Skeletal muscle satellite cell (primary cell): ENCODE measurements at regions not wholly inside any gene's neighbourhood (a gene's known extent, or its start where the extent isn't known, plus 50 kb on each side); places are given as distances from the start of the nearest gene placed in this dataset.
"Not testable (repeated sequence)": the region's sequence is repeated elsewhere in the genome, so short reads cannot be mapped to it uniquely, and the experiment has no call there.

ENCODE experiments used
- H3K27me3 ChIP-seq: 2 replicates; pipeline ENCODE4 v1.7.0; 2013; ENCODE audit warnings: low read length; ENCODE audit not compliant: control insufficient read depth, insufficient read depth
- H3K36me3 ChIP-seq: 2 replicates; pipeline ENCODE4 v1.7.0; 2013; ENCODE audit warnings: mild to moderate bottlenecking, control low read depth, low read length; ENCODE audit not compliant: insufficient read depth
- H3K4me1 ChIP-seq: 2 replicates; pipeline ENCODE4 v1.7.0; 2013; ENCODE audit warnings: low read length; ENCODE audit not compliant: control insufficient read depth, insufficient read depth
- H3K4me2 ChIP-seq: 2 replicates; pipeline ENCODE4 v1.7.0; 2013; ENCODE audit warnings: mild to moderate bottlenecking, low read length
- H3K4me3 ChIP-seq: 2 replicates; pipeline ENCODE4 v1.7.0; 2013; ENCODE audit warnings: low read length
- H3K9ac ChIP-seq: 2 replicates; pipeline ENCODE4 v1.7.0; 2013; ENCODE audit warnings: mild to moderate bottlenecking, low read depth, low read length, moderate library complexity
- H3K9me3 ChIP-seq: replicated peaks from 2 replicates; pipeline ENCODE4 v1.7.0; 2013; ENCODE audit warnings: mild to moderate bottlenecking, control low read depth, low read length

GRCh38 chr6:130724089-130724488 lies 103.1 kb upstream of the SMLR1 start:
- no peak overlapping the region for H3K4me2 ChIP-seq
- no peaks in the 10 kb centered on the region for H3K36me3 ChIP-seq
- no peak overlapping the region for H3K9ac ChIP-seq
- no peaks in the 10 kb centered on the region for H3K27me3 ChIP-seq
- H3K4me1 ChIP-seq = no peaks in the 10 kb centered on the region
- H3K4me3 ChIP-seq = no peak overlapping the region
- no peaks in the 10 kb centered on the region for H3K9me3 ChIP-seq

- Histone ChIP-seq H3K4me2 (no peak overlapping the region), H3K9me3 (no peaks in the 10 kb centered on the region), H3K36me3 (no peaks in the 10 kb centered on the region), H3K4me1 (no peaks in the 10 kb centered on the region), H3K9ac (no peak overlapping the region), H3K27me3 (no peaks in the 10 kb centered on the region), H3K4me3 (no peak overlapping the region)
Measured at GRCh38 chr6:130725551-130725950, 101.7 kb upstream of the SMLR1 start.

GRCh38 chr6:130728064-130728463 lies 99.1 kb upstream of the SMLR1 start:
- not testable (repeated sequence) for H3K36me3 ChIP-seq, H3K4me2 ChIP-seq, H3K4me3 ChIP-seq, H3K9ac ChIP-seq, H3K4me1 ChIP-seq, H3K9me3 ChIP-seq, H3K27me3 ChIP-seq

GRCh38 chr6:130730600-130730999 lies 96.6 kb upstream of the SMLR1 start:
- Histone ChIP-seq H3K27me3 (no peaks in the 10 kb centered on the region), H3K4me1 (no peaks in the 10 kb centered on the region), H3K4me3 (no peak overlapping the region), H3K36me3 (no peaks in the 10 kb centered on the region), H3K9me3 (no peaks in the 10 kb centered on the region), H3K9ac (no peak overlapping the region), H3K4me2 (no peak overlapping the region)

- Histone ChIP-seq H3K27me3 (no peaks in the 10 kb centered on the region), H3K4me1 (no peaks in the 10 kb centered on the region), H3K4me2 (no peak overlapping the region), H3K4me3 (no peak overlapping the region), H3K9ac (no peak overlapping the region), H3K36me3 (no peaks in the 10 kb centered on the region), H3K9me3 (no peaks in the 10 kb centered on the region)
Measured at GRCh38 chr6:130734161-130734560, 93.0 kb upstream of the SMLR1 start.

- Histone ChIP-seq H3K36me3 (no peaks in the 10 kb centered on the region), H3K27me3 (no peaks in the 10 kb centered on the region), H3K9ac (no peak overlapping the region), H3K4me1 (peaks cover 5% of the 10 kb centered on the region), H3K9me3 (no peaks in the 10 kb centered on the region), H3K4me3 (no peak overlapping the region), H3K4me2 (no peak overlapping the region)
Measured at GRCh38 chr6:130740308-130740707, 86.9 kb upstream of the SMLR1 start.

GRCh38 chr6:130742131-130742681 lies 85.0 kb upstream of the SMLR1 start:
- H3K4me1 ChIP-seq = peaks cover 5% of the 10 kb centered on the region
- H3K27me3 ChIP-seq = no peaks in the 10 kb centered on the region
- H3K9me3 ChIP-seq = no peaks in the 10 kb centered on the region
- H3K9ac ChIP-seq = no peak overlapping the region
- no peak overlapping the region for H3K4me3 ChIP-seq
- no peaks in the 10 kb centered on the region for H3K36me3 ChIP-seq
- H3K4me2 ChIP-seq = no peak overlapping the region

GRCh38 chr6:130743175-130743574 lies 84.0 kb upstream of the SMLR1 start:
- Histone ChIP-seq H3K36me3 (no peaks in the 10 kb centered on the region), H3K4me3 (no peak overlapping the region), H3K4me1 (peaks cover 5% of the 10 kb centered on the region), H3K4me2 (no peak overlapping the region), H3K9ac (no peak overlapping the region), H3K27me3 (no peaks in the 10 kb centered on the region), H3K9me3 (no peaks in the 10 kb centered on the region)

GRCh38 chr6:130744576-130745366 lies 82.4 kb upstream of the SMLR1 start:
- no peaks in the 10 kb centered on the region for H3K36me3 ChIP-seq
- peaks cover 6% of the 10 kb centered on the region for H3K9me3 ChIP-seq
- H3K9ac ChIP-seq = no peak overlapping the region
- H3K4me3 ChIP-seq = no peak overlapping the region
- no peak overlapping the region for H3K4me2 ChIP-seq
- H3K4me1 ChIP-seq = peaks cover 5% of the 10 kb centered on the region
- no peaks in the 10 kb centered on the region for H3K27me3 ChIP-seq

GRCh38 chr6:130748041-130748440 lies 79.2 kb upstream of the SMLR1 start:
- peaks cover 6% of the 10 kb centered on the region for H3K9me3 ChIP-seq
- H3K36me3 ChIP-seq = no peaks in the 10 kb centered on the region
- H3K27me3 ChIP-seq = no peaks in the 10 kb centered on the region
- H3K4me3 ChIP-seq = no peak overlapping the region
- no peaks in the 10 kb centered on the region for H3K4me1 ChIP-seq
- no peak overlapping the region for H3K9ac ChIP-seq
- H3K4me2 ChIP-seq = no peak overlapping the region

GRCh38 chr6:130749402-130749801 lies 77.8 kb upstream of the SMLR1 start:
- H3K27me3 ChIP-seq = no peaks in the 10 kb centered on the region
- H3K9me3 ChIP-seq = peaks cover 6% of the 10 kb centered on the region
- no peak overlapping the region for H3K4me2 ChIP-seq
- no peaks in the 10 kb centered on the region for H3K4me1 ChIP-seq
- H3K9ac ChIP-seq = no peak overlapping the region
- no peaks in the 10 kb centered on the region for H3K36me3 ChIP-seq
- H3K4me3 ChIP-seq = no peak overlapping the region

- H3K27me3 ChIP-seq = no peaks in the 10 kb centered on the region
- H3K4me3 ChIP-seq = no peak overlapping the region
- H3K36me3 ChIP-seq = no peaks in the 10 kb centered on the region
- no peak overlapping the region for H3K9ac ChIP-seq
- peaks cover 6% of the 10 kb centered on the region for H3K9me3 ChIP-seq
- H3K4me1 ChIP-seq = no peaks in the 10 kb centered on the region
- H3K4me2 ChIP-seq = no peak overlapping the region
Measured at GRCh38 chr6:130752267-130752666, 74.9 kb upstream of the SMLR1 start.
